GM12892 (cell line): ENCODE measurements at regions not wholly inside any gene's neighbourhood (a gene's known extent, or its start where the extent isn't known, plus 50 kb on each side); places are given as distances from the start of the nearest gene placed in this dataset.

Experiments
- DNase-seq: peaks from one replicate; pipeline ENCODE4 v3.0.0; 2011; ENCODE audit not compliant: insufficient read length
- FAIRE-seq: peaks from 2 replicates; lab custom pipeline; 2011; peaks lifted over from hg19 to GRCh38; lab: Jason Lieb, UNC
- POLR2A ChIP-seq: IDR thresholded peaks from 2 replicates; pipeline ENCODE4 v1.6.1; 2011; ENCODE audit warnings: low read depth, low read length, control low read depth
- POLR2AphosphoS5 ChIP-seq: IDR thresholded peaks from 2 replicates; pipeline ENCODE4 v1.6.1; 2011; ENCODE audit warnings: low read depth, low read length, control low read depth
- TAF1 ChIP-seq: IDR thresholded peaks from 2 replicates; pipeline ENCODE4 v1.6.1; 2011; ENCODE audit warnings: low read depth, mild to moderate bottlenecking, control low read depth, low read length, borderline replicate concordance

DNA sequence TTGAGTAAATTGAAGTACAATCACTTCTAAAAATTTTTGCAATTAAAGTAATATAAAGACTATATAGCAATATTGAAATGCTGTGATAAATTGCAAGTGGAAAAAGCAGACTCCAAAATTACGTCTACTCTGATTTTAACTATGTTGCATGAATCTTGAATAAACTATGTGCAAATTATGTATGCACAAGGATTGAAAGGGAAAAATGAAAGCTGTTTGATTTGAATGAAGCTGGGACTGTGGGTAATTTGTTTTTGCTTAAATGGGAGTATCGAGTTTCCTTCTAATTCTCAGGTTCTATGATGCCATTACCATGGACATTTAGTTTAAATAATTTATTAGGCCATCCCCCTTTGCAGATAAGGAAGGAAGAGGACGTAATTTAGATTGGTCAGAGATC is 198.7 kb upstream of the MYLIP start:
- no peak for TF ChIP-seq TAF1
- no peak for TF ChIP-seq POLR2AphosphoS5
- no peak for TF ChIP-seq POLR2A
- FAIRE-seq, result no peak
- no peak for DNase-seq

DNA sequence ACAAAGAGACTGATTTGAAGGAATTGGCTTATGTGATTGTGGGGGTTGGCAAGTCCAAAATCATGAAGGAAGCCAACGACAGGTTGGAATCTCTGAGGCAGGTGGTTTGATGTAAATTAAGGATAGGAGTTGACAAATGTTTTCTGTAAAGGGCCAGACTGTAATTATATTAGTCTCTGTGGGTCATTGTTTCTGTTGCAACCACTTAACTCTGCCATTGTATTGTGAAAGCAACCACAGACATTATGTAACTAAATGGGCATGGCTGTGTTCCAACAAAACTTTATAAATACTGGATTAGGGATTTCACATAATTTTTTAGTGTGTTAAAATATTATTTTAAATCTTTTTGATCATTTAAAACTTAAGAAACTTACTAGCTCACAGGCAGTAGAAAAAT is 199.2 kb upstream of the MYLIP start:
- DNase-seq (no peak), FAIRE-seq (no peak)
- TF ChIP-seq POLR2A (no peak), TAF1 (no peak)

DNA sequence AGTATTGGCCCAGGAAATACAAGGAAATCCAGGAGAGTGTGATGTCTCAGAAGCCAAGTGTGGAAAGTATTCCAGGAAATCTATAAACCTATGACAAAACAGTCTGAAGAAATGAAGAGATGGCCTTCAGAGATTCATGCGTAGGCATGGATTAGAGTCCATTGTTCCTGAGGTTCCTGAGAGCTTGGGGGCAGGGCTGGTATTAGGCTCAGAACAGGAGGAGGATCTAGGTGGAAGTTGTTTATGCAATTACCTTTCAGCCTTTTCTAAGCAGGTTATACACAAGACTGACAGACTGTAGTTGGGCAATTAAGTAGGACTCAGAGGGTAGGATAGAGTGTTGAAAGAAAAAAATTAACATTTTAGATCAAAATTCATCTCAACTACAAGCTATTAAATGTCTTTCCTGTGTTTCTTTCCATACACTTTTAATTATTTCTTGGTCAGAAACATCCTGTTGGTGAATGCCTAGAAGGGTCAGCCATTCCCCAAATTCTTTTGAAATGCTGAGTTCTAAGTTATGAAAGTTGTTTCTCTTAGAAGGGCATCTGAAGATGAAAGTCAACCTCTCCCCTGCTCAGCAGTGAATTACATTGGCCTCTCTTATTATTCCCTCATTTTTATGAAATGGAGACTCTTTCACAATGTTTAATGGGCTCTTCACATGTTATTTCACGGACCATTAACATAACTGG is 201.2 kb upstream of the MYLIP start:
- DNase-seq (no peak), FAIRE-seq (no peak)
- no peak for TF ChIP-seq TAF1
- no peak for TF ChIP-seq POLR2A
- TF ChIP-seq POLR2AphosphoS5, result no peak

DNA sequence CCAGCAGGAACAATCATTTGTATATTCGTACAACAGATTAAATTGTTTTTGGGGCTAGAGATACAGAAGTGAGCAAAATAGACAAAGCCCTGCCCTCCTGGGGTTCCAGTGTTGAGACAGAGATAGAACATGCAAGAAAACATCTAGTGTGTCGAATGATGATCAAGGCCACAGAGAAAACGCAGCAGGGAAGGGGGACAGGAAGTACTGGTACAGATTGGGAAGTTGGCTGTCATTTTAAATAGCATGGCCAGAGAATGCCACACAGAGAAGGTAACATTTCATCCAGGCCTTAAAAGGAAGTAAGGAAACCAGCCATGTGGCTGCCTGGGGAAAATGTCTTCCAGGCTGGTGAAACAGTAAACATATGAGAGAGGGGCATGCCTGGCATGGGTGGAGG is 202.6 kb upstream of the MYLIP start:
- no peak for TF ChIP-seq POLR2A
- no peak for TF ChIP-seq POLR2AphosphoS5
- no peak for TF ChIP-seq TAF1
- FAIRE-seq (no peak), DNase-seq (no peak)

DNA sequence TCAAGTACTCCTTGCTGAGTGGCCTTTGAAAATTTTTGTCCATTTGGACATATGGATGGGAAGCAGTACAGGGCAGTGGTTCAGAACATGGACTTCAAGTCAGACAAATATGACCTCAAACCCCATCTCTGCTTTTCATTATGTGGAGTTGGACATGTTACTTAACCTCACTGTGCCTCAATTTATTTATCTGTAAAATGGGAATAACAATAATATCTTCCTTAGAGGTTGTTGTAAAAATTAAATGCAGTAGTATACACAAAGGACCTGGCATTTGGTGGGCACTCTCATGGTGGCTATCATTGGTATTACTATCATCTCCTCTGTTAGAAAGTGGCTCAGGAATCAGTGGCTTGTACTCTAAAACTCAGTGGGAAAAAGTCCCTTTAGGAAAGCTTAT is 204.0 kb upstream of the MYLIP start:
- TF ChIP-seq TAF1 (no peak), POLR2AphosphoS5 (no peak), POLR2A (no peak)
- FAIRE-seq (no peak), DNase-seq (no peak)

DNA sequence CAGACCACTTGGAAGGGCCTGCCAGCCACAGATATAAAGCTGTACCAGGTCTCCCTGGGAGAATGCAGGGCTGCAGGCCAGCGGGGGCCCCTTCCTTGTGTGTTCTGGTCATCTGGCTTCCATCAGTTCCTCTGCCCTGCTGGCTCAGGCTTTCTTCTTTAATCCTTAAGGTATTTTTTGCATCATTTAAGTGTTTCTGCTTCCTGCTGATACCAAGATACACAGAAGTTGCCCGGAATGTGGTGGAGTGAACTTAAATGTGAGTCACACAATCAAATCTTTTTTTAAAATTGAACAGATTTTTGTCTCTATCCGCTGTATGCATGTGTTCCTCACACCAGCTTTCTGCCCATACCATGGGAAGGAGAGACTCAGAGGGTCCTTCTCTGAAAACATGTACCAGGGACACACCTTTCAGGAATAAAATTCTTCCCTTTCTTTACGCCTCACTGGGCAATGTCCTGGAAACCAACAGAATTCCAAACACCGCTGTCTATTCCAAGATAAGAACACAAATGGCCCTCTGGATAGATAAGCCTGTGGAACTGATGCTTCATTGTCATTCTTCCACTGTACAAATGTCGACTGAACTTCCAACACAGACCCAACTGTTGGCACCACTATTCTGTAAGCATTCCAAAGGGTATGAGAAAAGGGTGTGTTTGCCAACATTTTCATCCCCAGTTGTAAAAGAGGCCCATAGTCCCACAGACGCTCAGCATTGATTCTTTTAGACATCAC is 206.2 kb upstream of the MYLIP start:
- TF ChIP-seq POLR2A (no peak), POLR2AphosphoS5 (no peak), TAF1 (no peak)
- FAIRE-seq (no peak), DNase-seq (no peak)

DNA sequence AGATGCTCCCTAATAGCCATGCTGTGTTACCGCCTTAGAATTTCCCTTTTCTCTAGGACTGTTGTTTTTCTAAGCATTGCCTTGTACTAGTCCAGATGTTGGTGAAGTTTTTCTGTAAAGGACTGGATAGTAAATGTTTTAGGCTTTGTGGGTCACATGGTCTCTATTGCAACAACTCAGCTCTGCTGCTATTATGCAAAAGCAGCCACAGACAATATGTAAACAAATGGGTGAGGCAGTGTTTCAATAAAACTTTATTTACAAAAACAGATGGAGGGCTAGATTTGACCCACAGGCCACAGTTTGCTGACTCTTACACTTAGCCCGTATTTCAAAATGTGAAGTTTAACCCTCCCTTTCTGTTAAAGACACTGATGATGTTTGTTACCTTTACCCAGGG is 207.6 kb upstream of the MYLIP start:
- no peak for FAIRE-seq
- no peak for DNase-seq

DNA sequence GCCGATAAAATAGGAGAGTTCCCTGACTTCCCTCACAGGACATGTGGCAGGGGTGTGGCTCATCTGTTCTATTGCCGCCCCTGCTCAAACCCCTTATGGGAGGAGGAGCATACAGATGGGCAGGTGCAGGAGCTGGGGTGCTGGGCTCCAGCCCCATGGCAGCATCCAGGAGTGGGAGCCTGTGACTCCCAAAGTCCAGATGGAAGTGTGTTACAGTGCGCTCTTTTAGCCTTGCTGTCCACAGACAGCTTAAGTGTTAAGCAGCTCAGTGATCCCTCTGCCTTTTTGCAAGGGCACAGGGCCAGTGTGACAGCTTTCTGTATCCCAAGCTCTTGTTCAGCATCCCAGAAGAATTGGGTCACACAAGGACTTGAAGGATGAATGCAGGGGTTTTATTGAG is 212.3 kb upstream of the MYLIP start:
- no peak for FAIRE-seq
- TF ChIP-seq TAF1 (no peak), POLR2A (no peak), POLR2AphosphoS5 (no peak)
- no peak for DNase-seq

More for the DNA sequence above, 207.6 kb upstream of the MYLIP start:
- TF ChIP-seq POLR2AphosphoS5 (no peak), TAF1 (no peak), POLR2A (no peak)

DNA sequence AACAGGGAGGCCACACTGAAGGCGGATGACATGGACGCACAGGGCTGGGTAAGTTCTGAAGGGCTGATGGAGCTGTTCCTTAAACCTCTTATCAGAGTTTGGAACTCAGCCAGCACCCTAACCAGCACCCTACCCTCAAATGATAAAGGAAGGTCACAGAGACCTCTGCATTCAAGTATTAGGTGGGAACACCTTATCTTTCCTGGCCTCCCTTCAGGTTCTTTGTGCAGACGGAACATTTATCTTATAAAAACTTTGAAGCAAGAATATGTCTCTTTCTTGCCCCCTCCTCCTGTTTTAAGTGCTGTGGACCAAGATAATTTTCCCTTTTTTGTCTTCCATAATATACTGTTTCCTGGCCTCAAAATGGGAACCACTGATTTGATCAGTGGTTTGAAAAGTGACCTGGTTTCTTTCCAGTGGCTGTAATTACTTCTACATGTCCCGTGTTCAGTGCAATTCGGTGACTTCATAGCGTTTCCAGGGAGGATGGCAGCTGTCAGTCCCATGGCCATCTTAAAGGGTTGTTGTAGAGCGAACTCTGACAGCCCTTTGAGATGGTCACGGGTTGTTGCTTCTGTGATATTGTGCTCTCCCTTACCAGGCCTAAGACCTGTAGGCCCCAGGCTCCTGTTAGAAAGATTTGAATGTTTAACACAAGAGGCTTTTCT is 213.2 kb upstream of the MYLIP start:
- FAIRE-seq (no peak), DNase-seq (no peak)
- TF ChIP-seq TAF1, result no peak
- TF ChIP-seq POLR2AphosphoS5, result no peak
- no peak for TF ChIP-seq POLR2A

DNA sequence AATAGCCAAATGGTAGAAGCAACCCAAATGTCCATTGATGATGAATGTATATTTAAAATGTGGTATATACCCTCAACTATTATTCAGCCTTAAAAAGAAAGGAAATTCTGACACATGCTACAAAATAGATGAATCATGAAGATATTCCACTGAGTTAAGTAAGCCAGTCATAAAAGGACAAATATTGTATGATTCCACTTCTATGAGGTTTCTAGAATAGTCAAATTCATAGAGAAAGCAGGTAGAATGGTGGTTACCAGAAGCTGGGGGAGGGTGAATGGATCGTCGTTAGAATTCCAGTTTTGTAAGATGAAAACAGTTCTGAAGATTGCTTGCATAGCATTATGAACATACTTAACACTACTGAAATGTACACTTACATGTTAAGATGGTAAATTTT is 214.3 kb upstream of the MYLIP start:
- no peak for FAIRE-seq
- no peak for TF ChIP-seq TAF1
- TF ChIP-seq POLR2A, result no peak
- no peak for TF ChIP-seq POLR2AphosphoS5
- DNase-seq, result no peak

DNA sequence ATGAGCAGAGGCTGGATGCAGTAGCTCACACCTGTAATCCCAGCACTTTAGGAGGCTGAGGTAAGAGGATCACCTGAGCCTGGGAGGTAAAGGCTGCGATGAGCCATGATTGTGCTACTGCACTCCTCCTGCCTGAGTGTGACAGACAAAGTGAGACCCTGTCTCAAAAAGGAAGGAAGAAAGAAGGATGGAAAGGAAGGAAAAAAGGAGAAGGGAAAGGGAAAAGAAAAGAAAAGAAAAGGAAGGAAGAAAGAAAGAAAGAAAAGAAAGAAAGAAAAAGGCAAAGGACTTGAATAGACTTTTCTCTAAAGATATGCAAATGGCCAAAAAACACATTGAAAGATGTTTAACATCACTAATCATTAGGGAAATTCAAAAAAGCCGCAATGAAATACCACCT is 215.3 kb upstream of the MYLIP start:
- no peak for TF ChIP-seq TAF1
- no peak for DNase-seq
- FAIRE-seq, result no peak

DNA sequence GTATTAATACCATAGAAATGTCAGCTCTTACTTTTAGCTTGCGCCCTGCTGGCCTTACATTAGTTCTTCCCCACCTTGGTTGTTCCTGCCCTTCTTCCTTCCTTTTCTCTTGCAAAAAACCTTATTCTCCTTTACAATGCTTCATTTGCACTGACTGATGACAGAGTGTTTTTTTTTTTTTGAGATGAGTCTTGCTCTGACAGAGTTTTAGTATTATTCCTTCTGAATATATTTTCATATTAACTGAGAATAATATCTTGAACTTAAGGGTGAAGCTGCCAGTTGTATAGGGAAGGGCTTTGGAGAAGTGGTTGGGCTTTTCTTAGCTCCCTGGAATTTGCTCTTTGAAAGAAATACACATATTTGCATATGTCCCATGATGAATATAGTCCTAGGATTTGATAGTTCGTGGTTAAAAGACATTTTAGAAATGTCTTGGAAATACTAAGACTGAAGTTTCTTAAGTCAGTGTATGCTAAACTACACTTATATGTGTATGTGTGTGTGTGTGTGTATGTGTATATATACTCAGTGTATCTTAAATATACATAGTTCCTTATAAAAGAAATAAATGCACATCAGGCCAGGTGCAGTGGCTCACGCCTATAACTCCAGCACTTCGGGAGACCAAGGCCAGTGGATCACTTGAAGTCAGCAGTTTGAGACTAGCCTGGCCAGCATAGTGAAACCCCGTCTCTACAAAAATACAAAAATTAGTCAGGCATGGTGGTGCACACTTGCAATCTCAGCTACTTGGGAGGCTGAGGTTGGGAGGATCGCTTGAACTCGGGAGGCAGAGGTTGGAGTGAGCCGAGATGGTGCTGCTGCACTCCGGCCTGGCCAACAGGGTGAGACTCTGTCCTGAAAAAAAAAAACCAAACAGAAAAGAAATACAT is 216.1 kb upstream of the MYLIP start:
- DNase-seq (no peak), FAIRE-seq (no peak)
- TF ChIP-seq TAF1 (no peak), POLR2AphosphoS5 (no peak), POLR2A (no peak)
